ENCODE measurements at regions not wholly inside any gene's neighbourhood (a gene's known extent, or its start where the extent isn't known, plus 50 kb on each side); places are given as distances from the start of the nearest gene placed in this dataset.

DNA sequence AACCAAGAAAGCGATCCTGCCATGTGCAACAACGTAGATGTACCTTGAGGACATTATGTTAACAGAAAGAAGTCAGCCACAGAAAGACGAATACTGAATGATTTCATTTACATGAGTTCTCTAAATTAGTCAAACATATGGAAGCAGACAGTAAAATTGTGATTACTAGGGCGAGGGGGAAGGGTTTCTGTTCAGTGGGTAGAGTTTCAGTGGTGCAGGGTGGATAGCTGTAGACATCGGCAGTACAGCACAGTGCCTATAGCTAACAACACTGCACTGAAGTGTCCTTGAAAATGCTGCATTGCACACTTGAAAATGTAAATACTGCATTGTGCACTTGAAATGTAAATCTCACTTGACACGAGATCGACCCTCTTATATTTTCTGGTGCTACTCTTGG lies 275.3 kb downstream of the GALR1 start:
- no peak for DNase-seq

DNA sequence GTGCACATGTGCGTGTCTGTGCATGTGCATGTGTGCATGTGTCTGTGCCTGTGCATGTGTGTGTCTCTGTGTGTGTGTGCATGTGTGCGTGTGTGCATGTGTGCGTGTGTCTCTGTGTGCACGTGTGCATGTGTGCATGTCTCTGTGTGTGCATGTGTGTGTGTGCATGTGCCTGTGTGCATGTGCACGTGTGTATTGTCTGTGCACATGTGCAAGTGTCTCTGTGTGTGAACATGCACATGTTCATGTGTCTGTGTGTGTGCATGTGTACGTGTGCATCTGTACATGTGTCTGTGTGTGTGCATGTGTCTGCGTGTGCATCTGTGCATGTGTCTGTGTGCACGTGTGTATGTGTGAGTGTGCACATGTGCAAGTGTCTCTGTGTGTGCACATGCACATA lies 277.3 kb downstream of the GALR1 start:
- DNase-seq: no peak

- no peak for DNase-seq
Observed at GRCh38 chr18:77528872-77529271, 279.2 kb downstream of the GALR1 start.

DNA sequence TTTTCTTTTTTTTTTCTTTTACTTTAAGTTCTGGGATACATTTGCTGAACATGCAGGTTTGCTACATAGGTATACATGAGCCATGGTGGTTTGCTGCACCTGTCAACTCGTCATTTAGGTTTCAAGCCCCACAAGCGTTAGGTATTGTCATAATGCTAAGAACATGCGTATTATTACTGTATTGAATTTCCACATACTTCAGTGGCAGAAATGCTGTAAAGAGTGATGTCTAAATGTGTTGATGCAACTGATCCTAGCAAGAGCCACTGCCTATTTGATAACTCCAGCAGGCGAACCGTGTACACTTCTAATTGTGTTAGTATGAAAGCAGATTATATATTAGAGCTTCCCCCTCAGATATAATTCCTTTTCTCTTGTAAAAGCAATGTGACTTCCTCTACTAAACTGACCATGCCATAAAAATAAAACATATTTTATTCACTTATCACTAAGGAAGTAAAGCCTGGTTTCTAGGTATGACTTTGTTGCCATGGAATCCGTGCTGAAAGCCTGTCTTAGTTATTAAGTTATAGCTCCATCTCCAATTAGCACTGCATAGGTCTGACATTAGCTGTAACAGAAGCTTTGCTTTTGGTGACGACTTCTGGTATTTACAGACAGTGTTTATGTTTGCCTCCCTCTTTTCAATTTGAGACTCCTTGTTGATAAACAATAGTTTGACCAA lies 280.0 kb downstream of the GALR1 start:
- DNase-seq: no peak

DNA sequence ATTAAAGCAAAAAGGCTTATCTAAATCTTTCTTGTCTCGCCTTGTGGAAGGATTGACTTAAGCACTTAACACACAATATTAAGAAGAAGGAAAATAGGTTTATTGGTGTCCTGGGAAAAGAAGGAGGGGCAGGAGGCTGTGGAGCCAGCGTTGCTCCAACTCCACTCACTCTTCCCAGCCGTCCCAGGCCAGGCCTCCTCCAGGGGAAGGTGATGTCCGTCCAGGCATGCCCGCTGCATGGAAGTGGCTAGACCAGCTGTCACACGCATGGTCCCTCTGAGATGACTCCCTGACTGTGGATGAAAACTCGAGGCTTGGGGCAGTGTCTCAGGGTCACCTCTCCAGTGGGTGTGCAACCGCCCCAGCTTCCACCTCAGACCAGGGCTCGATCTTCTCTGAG lies 281.1 kb downstream of the GALR1 start:
- DNase-seq: no peak

- DNase-seq: no peak
Observed at GRCh38 chr18:77539860-77540259, 290.2 kb downstream of the GALR1 start.

- no peak for DNase-seq
Observed at GRCh38 chr18:77544792-77545191, 295.1 kb downstream of the GALR1 start.

GRCh38 chr18:77547757-77548156 lies 298.1 kb downstream of the GALR1 start:
- no peak for DNase-seq

DNA sequence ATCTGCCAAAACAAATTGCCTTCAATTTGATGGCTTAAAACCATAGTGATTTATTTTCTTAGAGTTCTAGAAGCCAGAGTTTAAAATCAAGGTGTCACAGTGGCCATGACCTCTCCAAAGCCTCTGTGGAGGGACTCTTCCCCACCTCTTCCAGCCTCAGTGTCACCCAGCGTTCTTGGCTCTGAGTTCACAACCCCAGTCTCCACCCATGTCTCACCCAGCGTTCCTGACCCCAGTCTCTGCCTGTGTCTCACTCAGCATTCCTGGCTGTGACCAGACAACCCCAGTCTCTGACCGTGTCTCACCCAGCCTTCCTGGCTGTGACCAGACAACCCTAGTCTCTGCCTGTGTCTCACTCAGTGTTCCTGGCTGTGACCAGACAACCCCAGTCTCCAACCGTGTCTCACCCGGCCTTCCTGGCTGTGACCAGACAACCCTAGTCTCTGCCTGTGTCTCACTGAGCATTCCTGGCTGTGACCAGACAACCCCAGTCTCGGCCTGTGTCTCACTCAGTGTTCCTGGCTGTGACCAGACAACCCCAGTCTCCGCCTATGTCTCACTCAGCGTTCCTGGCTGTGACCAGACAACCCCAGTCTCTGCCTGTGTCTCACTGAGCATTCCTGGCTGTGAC lies 299.3 kb downstream of the GALR1 start:
- DNase-seq: no peak

GRCh38 chr18:77550625-77551024 lies 301.0 kb downstream of the GALR1 start:
- no peak for DNase-seq

- no peak for DNase-seq
Observed at GRCh38 chr18:77551055-77551454, 301.4 kb downstream of the GALR1 start.

- no peak for DNase-seq
Observed at GRCh38 chr18:77552945-77553344, 303.3 kb downstream of the GALR1 start.

DNA sequence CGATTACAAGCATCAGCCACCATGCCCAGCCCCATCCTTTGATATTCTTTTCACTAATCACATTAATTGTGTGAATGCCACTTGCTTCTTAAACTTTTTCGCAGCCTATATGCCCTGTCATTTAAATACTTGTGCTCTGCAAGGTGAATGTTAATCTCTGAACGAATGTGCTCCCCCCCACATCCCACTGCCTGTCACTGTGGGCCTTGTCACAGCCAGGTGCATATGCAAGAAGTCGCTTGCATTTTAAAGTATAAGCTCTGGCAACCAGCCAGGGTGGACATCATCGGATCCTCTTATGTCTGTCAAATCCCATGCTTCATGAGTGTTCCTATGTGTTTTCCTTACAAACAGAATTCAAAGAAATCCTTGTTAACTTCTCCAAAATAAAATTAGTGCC lies 304.4 kb downstream of the GALR1 start:
- no peak for DNase-seq

DNA sequence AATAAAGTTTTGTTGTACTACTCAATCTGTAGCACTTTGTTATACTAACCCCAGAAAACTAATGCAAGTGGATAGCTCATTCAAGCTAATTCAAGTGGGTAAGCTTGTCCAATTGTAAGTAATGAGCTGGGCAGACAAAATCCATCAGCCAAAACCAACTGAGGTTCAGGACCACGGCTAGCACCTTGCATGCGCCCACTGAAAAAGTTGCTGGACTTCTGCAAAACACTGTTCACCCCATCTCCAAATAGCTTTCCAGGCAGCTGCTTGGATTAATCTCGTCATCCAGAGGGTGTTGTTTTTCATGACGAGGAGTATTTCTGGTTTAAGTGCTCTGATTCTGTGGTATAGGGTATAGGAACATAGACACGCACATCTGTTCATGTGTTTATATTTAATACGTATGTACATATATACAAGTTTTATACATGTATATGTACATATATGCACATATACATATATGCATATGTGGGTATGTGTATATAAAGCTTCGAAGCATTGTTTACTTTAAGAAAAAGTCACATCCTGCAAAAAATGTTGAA lies 307.5 kb downstream of the GALR1 start:
- no peak for DNase-seq

GRCh38 chr18:77559274-77559910 lies 309.7 kb downstream of the GALR1 start:
- DNase-seq: no peak

DNA sequence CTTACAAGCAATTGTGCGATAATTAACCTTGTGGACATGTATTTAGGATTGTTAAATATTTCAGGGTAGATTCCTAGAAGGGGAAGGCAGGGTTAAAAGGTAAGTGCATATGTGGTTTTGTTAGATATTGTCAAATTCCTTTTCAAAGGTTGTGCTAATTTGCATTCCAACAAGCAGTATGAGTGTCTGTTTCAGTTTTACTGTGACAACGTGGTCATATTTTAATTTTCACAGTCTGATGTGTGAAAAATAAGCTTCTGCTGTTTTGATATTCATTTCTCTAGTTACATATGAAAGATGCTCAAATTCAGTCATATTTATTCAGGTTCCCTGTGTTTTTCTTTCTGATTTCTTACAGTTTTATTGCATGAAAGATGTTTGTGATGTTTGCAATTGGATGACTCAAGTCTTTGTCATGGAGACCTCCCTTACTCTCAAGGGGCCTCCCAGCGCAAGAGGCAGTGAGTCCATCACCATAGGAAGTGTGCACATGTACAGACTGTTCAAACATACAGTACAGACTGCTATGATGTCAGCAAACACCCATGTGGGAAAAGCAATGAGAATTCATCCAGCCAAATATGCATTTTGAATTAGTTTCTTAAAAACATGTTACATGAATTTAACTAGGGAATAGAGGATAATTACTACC lies 310.8 kb downstream of the GALR1 start:
- DNase-seq: no peak

DNA sequence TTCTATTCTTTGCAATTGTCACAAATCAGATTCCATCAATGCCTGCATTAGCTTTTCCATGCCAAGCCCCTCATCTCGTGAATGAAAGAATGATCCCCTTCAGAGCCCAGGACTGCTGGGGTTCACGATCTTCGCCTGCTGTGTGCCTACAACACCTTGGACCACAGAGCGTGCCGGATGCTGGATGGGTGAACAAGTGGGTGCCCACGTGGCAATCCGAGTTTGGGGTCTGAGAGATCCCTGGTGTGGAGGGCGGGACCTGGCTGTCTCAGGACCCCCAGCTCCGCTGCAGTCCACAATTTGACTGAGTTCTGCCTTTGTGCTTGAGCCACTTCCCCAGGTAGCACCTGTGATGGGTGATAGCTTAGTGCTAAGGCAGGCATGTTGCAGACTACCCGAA lies 317.0 kb downstream of the GALR1 start:
- DNase-seq: no peak

DNA sequence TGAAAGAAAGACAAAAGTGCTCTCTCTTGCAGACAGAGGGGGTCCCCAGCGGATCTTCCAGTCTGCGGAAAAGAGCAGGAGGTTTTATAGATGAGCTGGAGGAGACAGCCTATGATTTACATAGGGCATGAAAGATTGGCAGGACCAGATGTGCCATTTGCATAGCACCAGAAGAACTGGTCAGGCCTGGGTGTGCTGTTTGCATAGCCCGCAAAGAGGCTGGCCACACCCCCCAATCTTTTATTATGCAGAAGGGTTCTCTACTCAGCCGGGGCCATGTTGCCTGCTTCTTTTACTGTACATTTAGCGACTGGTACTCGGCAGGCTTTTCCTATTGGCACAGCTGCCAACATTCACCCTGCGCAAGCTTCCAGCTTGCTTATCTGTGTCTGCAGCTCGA lies 317.6 kb downstream of the GALR1 start:
- no peak for DNase-seq

- DNase-seq: no peak
Observed at GRCh38 chr18:77571743-77572142, 322.1 kb downstream of the GALR1 start.

DNA sequence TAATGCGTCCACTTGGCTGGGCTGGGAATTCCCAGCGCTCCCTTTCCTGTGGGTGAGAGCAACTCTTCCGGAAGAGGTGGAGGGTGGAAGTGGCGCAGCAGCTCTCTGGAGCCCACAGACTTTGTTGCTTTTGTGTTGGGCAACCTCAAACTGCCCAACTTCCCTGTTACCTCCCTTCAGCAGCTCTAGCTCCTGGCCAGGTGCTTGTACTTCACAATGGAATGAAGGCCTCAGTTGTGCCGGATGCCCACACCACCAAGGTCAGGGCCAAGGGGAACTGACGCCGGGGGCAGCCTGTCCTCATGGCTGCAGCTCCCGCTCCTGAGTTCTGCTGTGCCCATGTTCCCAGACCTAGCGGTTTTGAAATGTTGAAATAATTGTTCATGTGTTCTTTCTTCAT lies 322.9 kb downstream of the GALR1 start:
- no peak for DNase-seq

GRCh38 chr18:77573571-77573970 lies 323.9 kb downstream of the GALR1 start:
- no peak for DNase-seq

DNA sequence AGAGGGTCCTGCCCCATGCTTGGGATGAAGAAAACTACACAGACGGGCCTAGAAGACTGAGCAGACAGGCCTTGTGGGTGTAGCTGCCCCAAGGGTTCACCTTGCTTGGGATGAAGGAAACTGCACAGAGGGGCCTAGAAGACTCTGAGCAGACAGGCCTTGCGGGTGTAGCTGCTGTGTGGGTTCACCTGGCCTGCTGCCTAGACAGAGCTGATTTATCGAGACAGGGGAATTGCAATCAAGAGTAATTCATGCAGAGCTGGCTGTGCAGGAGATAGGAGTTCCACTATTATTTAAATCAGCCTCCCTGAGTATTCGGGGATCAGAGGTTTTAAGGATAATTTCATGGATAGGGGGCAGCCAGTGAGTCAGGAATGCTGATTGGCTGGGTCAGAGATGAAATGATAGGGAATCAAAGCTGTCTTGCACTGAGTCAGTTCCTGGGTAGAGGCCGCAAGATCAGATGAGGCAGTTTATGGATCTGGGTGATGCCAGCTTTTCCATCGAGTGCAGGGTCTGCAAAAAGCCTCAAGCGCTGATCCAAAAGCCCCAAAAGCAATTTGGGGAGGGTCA lies 341.4 kb downstream of the GALR1 start:
- no peak for DNase-seq

DNA sequence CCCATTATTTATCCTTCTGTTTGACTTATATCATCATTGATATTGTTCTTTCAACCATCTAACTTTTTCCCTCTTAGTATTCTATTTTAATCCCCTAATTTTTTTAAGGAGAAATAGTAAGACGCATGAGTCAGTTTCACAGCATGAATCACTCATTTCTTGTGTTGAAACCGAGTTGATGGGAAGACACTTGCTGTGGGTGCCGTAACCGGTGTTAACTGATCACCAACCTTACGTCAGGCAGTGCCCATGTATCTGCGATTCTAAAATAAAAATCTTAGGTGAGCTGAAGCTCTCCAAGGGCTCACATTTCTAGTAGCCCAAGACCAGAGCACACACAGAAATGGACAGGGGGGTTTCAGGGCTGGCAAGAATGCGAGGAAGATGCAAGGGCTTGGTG lies 348.1 kb downstream of the GALR1 start:
- DNase-seq: no peak
